Cerebellar cortex (tissue), 1 donor: ENCODE measurements at regions not wholly inside any gene's neighbourhood (a gene's known extent, or its start where the extent isn't known, plus 50 kb on each side); places are given as distances from the start of the nearest gene placed in this dataset.
"Not testable (repeated sequence)": the region's sequence is repeated elsewhere in the genome, so short reads cannot be mapped to it uniquely, and the experiment has no call there.

Experiments
- DNase-seq: peaks from one replicate; pipeline ENCODE4 v3.0.0-alpha.2; 2015; ENCODE audit warnings: low spot score

- no peak for DNase-seq
Measured at GRCh38 chr5:86228147-86228546, 389.6 kb upstream of the COX7C start.

DNA sequence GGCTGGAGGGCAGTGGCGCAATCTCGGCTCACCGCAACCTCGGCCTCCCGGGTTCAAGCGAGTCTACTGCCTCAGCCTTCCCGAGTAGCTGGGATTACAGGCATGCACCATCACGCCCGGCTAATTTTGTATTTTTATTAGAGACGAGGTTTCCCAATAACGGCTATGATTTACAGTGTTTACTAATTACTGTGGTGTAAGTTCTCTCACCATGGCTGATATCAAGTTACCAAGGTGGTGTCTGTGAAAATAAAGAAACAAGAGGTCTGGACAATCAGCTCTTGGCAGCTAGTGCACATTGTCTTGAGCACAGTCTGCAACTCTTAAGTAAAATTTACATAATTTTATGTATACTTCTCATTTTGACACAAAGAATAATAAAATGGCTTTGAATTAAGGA lies 385.5 kb upstream of the COX7C start:
- no peak for DNase-seq

DNA sequence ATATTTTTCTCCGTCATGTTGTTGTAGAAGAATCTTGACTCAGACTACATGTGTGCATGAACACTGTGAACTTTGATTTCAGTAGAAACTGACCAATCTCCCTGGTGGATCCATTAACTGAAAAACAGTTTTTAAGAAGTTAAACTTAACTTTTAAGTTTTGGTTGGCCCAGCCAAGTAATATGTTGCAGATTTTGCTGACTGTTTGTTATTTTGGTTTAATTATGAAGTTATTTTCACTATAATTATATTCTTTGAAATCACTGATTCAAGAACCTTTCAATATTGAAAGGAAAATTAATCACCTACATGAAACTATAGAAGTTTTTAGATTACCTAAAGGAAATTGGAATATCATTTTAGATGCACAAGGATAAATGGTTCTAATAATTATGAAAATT lies 373.6 kb upstream of the COX7C start:
- DNase-seq = no peak

GRCh38 chr5:86257871-86258270 lies 359.9 kb upstream of the COX7C start:
- no peak for DNase-seq

DNA sequence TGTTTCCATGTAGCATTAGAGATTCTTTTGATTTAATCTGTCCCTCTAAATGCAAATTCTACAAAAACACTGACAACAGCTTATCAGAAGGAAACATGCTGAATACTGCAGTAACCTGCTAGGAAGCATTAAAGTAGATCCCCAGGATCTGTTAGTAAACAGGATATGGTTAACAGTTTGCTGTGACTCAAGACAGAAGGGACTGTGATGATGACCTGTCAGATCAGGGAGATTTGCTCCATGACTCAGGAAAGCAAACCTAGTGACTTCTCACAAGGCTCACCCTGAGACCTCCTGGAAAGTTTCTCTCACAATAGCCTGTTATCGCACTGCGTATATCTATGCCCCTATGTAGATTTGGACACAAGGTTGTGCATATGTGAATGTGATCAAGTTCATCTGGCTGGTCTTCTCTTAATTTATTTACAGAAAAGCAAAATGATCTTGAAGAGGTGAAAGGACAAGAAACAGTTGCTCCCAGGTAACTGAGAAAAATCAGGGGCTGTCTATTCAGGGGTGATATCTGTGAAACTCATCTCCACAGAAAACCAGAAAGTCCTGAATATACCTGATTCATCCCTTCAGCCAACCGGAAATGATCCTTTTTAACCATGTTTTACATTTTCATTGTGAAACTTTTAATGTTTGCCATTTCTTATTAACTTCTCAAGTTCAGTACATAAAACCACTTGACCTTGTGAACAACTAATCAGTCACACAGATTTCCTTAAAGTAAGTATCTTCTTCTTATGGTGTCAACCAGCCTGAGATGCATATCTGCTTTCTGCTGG lies 333.1 kb upstream of the COX7C start:
- not testable (repeated sequence) for DNase-seq

GRCh38 chr5:86287437-86287836 lies 330.3 kb upstream of the COX7C start:
- DNase-seq = peak; percentile 6

GRCh38 chr5:86289786-86290185 lies 328.0 kb upstream of the COX7C start:
- not testable (repeated sequence) for DNase-seq

DNA sequence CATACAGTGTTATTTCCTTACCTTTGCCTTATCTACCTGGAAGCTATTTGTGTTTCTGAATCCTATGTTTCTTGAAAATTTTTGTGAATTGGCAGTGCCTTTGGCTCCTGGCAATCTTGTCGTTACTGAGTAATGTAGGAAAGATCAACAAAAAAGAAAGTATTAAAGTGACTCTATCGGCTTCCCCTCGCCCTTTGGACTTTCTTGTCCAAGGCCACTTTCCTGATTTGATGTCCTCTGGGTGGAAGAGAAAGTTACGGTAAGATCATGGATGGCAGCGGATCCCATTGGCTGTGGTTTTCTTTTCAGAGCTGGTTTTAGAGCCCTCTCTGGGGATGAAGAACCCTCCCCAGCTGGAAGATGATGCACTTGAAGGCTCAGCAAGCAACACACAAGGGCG lies 324.9 kb upstream of the COX7C start:
- not testable (repeated sequence) for DNase-seq

DNA sequence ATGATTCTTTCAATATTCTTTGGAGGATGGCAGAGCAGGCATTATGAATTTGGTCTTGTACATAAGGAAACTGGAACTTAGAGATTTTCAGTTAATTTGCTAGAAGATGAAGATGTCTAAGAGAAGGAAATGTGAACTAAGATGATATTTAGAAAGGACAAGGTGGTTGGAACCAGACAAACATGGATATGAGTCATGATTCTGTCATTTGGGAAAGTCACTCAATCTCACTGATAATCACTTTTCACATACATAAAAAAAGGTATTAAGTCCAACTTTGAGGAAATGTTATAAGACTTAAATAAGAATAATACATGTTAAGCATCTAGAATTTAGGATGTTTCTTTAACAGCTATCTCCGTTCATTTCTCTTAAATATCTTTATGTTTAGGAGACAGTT lies 315.1 kb upstream of the COX7C start:
- not testable (repeated sequence) for DNase-seq

GRCh38 chr5:86305050-86305449 lies 312.7 kb upstream of the COX7C start:
- not testable (repeated sequence) for DNase-seq

- DNase-seq = no peak
Measured at GRCh38 chr5:86314951-86315350, 302.8 kb upstream of the COX7C start.

DNA sequence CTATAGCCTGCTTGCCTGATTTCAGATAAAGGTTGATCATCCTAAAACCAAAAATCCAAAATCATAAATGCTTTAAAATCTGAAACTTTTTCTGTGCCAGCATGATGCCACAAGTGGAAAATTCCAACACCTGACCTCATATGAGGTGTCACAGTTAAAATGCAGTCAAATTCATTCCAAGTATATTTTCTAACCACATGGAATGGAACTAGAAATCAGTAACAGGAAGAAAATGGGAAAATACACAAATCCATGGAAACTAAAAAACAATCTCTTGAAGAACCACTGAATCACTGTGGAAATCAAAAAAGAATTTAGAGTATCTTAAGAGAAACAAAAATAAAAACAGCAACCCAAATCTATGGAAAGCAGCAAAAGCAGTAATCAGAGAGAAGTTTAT lies 297.5 kb upstream of the COX7C start:
- DNase-seq = no peak

DNA sequence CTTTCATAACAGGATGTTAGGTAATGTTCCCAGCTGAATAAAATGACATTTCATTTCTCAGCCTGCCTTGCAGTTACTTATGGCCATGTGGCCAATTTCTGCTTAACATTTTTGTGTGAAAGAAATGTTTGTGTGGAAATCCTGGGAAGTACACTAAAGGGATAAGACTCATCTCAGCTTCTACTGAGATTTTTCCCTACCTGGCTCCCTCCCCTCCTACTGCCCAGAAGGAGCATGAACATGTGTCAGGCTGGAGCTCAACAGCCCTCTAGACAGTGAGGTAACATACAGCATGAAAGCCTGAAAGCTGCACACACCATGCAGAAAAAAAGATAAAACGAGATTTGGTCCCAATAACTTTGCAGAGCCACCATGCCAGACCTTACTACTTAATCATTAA lies 288.4 kb upstream of the COX7C start:
- no peak for DNase-seq

DNA sequence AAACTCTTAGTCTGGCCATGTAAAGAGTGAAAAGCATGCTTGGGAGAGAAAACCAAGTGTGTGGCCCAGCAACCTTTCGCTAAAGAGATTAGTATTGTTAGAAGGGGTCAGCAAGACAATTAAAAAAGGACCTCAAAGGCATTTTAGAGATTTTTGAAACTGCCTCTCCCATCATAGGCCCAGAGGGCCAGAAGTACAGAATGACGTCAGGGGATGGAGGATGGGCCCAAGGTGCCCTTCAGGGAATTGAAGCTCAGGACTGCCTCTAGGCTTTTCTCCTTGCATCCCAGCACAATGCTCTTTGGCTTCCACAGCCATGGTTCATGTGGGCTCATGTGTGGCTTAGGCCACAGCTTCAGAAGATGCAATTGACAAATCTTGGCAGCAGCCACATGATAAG lies 287.0 kb upstream of the COX7C start:
- DNase-seq = no peak

DNA sequence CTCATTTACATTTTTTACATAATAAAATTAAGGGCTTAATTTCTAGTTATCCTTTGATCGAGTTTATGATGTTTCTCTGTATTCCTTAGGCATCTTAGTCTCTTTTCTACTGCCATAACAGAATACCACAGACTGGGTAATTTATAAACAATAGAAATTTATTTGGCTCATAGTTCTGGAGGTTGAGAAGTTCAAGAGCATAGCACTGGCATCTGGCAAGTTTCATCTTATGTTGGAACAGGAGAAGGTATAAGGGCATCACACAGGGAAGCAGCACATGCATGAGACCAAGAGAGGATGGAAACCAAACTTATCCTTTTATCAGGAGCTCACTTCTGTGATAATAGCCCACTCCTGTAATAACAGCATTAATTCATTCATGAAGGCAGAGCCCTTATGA lies 284.9 kb upstream of the COX7C start:
- DNase-seq = no peak

GRCh38 chr5:86337667-86338460 lies 279.9 kb upstream of the COX7C start:
- no peak for DNase-seq

GRCh38 chr5:86354664-86355063 lies 263.1 kb upstream of the COX7C start:
- no peak for DNase-seq

DNA sequence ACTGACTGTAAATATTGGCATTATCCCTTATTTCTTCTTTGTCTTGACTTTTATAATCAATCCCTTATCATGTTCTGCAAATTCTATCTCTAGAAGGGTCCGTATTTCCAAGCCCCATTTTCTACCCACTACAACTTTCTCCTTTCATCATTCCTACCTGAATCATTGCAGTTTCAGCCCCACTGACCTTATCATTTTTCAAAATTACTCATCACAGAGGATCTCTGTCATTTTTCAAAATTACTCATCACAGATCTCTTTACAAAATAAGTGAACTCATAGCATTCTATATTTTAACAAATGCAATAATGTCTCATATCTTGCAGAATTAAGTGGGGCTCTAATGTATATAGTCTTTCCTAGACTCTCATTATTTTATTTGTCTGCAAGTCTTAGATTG lies 256.9 kb upstream of the COX7C start:
- DNase-seq = no peak

GRCh38 chr5:86371061-86371460 lies 246.7 kb upstream of the COX7C start:
- no peak for DNase-seq

GRCh38 chr5:86374611-86375010 lies 243.1 kb upstream of the COX7C start:
- DNase-seq = no peak

DNA sequence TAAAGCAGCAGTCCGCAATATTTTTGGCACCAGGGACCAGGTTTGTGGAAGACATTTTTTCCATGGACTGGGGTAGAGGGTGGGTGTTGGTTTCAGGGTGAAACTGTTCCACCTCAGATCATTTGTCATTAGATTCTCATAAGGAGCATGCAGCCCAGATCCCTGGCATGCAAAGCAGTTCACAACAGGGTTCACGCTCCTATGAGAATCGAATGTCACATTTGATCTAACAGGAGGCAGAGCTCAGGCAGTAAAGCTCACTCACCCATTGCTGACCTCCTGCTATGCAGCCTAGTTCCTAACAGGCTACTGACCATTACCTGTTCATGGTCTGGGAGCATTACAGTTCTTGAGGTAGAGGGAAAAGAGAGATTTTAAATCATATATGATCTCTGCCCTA lies 241.5 kb upstream of the COX7C start:
- DNase-seq = no peak

DNA sequence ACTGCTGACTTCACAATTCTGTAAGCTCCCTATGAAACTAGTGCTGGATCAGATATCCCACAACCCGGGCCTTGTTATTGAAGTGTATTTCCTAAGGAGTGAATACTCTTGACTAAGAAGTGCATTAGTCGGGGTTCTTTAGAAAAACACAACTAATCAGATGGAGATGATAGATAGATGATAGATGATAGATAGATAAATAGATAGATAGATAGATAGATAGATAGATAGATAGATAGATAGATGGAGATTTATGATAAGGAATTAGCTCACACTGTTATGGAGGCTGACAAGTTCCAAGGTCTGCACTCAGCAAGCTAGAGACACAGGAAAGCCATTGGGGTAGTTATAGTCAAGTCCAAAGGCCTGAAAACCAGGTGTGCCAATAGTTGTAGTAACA lies 214.6 kb upstream of the COX7C start:
- no peak for DNase-seq

DNA sequence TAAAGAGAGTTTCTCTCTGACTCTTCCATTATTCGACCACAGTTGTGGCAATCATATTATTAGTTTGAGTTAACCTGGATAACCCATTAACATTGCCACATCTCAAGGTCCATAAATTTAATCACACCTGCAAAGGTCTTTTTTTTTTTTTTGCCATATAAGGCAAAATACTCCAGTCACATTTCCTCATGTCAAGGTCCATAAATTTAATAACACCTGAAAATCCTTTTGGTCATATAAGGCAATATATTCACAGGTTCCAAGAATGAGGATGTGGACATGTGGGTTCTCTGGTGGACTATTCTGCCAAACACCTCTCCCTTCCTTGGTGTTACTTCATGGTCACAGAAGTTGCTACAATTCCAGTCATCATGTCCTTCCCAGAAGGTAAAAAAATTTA lies 213.5 kb upstream of the COX7C start:
- DNase-seq = no peak

DNA sequence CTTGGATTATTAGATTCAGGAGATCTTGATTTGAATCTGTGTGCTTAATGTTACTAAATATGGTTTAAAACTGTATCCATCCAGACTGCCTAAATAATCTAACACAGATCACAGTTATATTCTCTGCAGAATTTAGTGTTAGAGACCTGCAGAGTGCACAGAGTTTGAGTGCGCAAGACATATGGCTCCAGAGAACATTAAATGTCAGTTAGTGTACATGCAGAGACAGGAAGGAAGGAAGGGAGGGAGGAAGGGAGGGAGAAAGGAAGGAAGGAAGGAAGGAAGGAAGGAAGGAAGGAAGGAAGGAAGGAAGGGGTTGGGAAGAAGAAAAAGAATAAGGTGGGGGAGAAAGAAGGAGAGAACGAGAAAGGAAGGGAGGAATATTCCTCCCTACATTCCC lies 210.0 kb upstream of the COX7C start:
- no peak for DNase-seq
